Motor neuron (in vitro differentiated cells): ENCODE measurements at regions not wholly inside any gene's neighbourhood (a gene's known extent, or its start where the extent isn't known, plus 50 kb on each side); places are given as distances from the start of the nearest gene placed in this dataset.
"Not testable (repeated sequence)": the region's sequence is repeated elsewhere in the genome, so short reads cannot be mapped to it uniquely, and the experiment has no call there.

Experiments used
- ATAC-seq, 8 experiments: fragments of 200-7000 bp; cut with Tn5 transposase; replicated peaks in 6 of 8; 2 replicates each; pipeline ENCODE4 v1.8.0; 2021; ENCODE audit warnings: mild to moderate bottlenecking in 8 of 8, moderate library complexity in 8 of 8
- H3K27ac ChIP-seq, 2 donors: fragments of 250-450 bp; sonication (Bioruptor Pico); 2 replicates each; pipeline ENCODE4 v1.9.0; 2021; ENCODE audit warnings: antibody characterized with exemption in 2 of 2, mild to moderate bottlenecking in 2 of 2, moderate library complexity in 1 of 2
- H3K4me1 ChIP-seq, 2 donors: fragments of 250-450 bp; sonication (Bioruptor Pico); replicated peaks in 1 of 2; 2 replicates each; pipeline ENCODE4 v1.6.1; 2021; ENCODE audit warnings: antibody characterized with exemption in 2 of 2, mild to moderate bottlenecking in 2 of 2, moderate library complexity in 1 of 2
- H3K4me3 ChIP-seq, 5 donors: fragments of 250-450 bp; sonication (Bioruptor Pico); 2 replicates each; pipeline ENCODE4 v1.9.0; 2021; ENCODE audit warnings: antibody characterized with exemption in 5 of 5, mild to moderate bottlenecking in 5 of 5, moderate library complexity in 4 of 5
- WGBS, 10 experiments: fragments of 450-650 bp; shearing (Covaris generic); methylation state at CpG; one replicate each; pipeline ENCODE4 v1.0.0; 2022; 5-methylcytosine and 5-hydroxymethylcytosine counted together
- in situ Hi-C, 9 experiments: fragments of 400-800 bp; cut with MboI; loops; one replicate each; pipeline ENCODE4 v1.15.0; 2021; ENCODE audit warnings: low sequenced_read_pairs in 9 of 9, low pct_unique_long_range_greater_than_20kb in 2 of 9; ENCODE audit not compliant: unreplicated experiment in 9 of 9

GRCh38 chr17:64747938-64748540 lies 85.9 kb upstream of the SMURF2 start:
- in situ Hi-C loops: loop anchor here in 1 of 9 experiments (25.0 kb wide), 1 partner anchor 186 kb away; no protein-coding TSS in a partner anchor
- Histone ChIP-seq H3K4me1 (no peaks in the 10 kb centered on the region), H3K27ac (no peak overlapping the region), H3K4me3 (no peak overlapping the region)
- WGBS, 10 experiments: 46 to 100% (median 92%) methylated on average over 2 to 7 of the region's 7 CpGs; no CpG with 5 or more reads in 1 of the 10 experiments
- no peak for ATAC-seq

GRCh38 chr17:64742326-64742725 lies 80.2 kb upstream of the SMURF2 start:
- WGBS, 10 experiments: 0 to 82% (median 43%) methylated on average over 1 to 7 of the region's 7 CpGs; no CpG with 5 or more reads in 1 of the 10 experiments
- ATAC-seq: peak in 3 of 8 experiments; percentile 32 to 55 (median 40)
- H3K27ac ChIP-seq: no peak overlapping the region
- H3K4me1 ChIP-seq: no peaks in the 10 kb centered on the region
- H3K4me3 ChIP-seq: no peak overlapping the region
- in situ Hi-C loops: loop anchor here in 1 of 9 experiments (25.0 kb wide), 1 partner anchor 180 kb away; no protein-coding TSS in a partner anchor

DNA sequence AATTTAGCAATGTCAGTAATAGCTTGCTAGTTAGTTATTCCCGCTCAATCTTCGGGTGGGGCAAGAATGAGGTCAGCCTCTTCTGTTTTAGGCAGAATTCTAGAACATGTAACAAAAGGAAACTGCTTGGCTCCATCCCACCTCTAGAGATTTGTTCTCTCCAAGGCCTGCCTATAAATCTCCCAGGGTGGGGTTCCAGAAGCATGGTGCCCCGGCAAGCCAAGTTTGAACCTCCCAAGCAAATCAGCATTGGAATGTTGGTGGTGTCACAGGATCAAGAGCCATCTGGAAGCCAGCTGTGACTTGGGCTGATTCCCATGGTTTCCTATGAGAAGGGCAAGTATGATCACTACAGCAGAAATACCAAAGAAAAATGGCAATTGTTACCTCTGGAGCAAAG lies 79.8 kb upstream of the SMURF2 start:
- WGBS, 10 experiments: 0 to 100% (median 90%) methylated on average over 1 to 3 of the region's 3 CpGs; no CpG with 5 or more reads in 5 of the 10 experiments
- H3K4me1 ChIP-seq, H3K4me3 ChIP-seq, H3K27ac ChIP-seq: not testable (repeated sequence)
- in situ Hi-C loops: loop anchor here in 1 of 9 experiments (25.0 kb wide), 1 partner anchor 180 kb away; no protein-coding TSS in a partner anchor
- ATAC-seq: peak in 3 of 8 experiments; percentile 87 to 88 (median 88)

GRCh38 chr17:64741038-64741641 lies 79.0 kb upstream of the SMURF2 start:
- peak in 2 of 8 experiments; percentile 2 to 30 for ATAC-seq
- WGBS, 10 experiments: 0 to 95% (median 80%) methylated on average over 1 to 4 of the region's 6 CpGs; no CpG with 5 or more reads in 1 of the 10 experiments
- H3K4me3 ChIP-seq: no peak overlapping the region
- H3K27ac ChIP-seq: no peak overlapping the region
- in situ Hi-C loops: loop anchor here in 1 of 9 experiments (25.0 kb wide), 1 partner anchor 179 kb away; no protein-coding TSS in a partner anchor
- no peaks in the 10 kb centered on the region for H3K4me1 ChIP-seq

DNA sequence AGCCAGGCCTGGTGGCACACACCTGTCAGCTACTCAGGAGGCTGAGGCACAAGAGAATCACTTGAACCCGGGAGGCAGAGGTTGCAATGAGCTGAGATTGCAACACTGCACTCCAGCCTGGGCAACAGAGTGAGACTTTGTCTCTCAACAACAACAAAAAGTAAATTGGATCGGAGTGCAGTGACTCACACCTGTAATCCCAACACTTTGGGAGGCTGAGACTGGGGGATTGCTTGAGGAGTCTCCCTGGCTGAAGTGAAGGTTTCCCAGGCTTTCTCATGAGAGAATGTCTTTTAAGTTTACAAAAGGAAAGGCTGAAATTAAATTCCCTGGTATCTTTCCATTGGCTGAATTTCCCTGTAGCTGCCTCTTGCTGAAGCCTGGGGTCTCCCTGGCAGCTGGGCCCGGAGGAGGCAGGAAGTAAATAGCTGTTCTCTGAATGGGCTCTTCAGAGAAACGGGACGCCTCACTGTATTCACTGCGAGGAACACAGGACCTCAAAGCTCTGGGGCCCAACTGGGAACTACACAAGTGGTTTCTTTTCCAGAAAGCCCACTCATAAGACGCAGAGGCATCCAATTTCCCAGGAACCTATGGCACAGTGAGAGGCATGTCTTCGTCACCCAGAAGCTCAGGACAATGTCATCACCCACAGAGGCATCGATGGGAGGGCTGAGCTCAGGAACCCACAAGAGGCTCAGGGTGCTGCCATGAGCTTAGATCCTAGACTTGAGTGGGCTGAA lies 77.4 kb upstream of the SMURF2 start:
- Histone ChIP-seq H3K4me3 (no peak overlapping the region), H3K4me1 (no peaks in the 10 kb centered on the region), H3K27ac (no peak overlapping the region)
- ATAC-seq: peak in 2 of 8 experiments; percentile 45 to 76
- in situ Hi-C loops: loop anchor here in 1 of 9 experiments (25.0 kb wide), 1 partner anchor 177 kb away; no protein-coding TSS in a partner anchor
- 27 to 96% (median 48%) methylated on average over 3 to 7 of the region's 9 CpGs; no CpG with 5 or more reads in 5 of the 10 experiments for WGBS, 10 experiments

DNA sequence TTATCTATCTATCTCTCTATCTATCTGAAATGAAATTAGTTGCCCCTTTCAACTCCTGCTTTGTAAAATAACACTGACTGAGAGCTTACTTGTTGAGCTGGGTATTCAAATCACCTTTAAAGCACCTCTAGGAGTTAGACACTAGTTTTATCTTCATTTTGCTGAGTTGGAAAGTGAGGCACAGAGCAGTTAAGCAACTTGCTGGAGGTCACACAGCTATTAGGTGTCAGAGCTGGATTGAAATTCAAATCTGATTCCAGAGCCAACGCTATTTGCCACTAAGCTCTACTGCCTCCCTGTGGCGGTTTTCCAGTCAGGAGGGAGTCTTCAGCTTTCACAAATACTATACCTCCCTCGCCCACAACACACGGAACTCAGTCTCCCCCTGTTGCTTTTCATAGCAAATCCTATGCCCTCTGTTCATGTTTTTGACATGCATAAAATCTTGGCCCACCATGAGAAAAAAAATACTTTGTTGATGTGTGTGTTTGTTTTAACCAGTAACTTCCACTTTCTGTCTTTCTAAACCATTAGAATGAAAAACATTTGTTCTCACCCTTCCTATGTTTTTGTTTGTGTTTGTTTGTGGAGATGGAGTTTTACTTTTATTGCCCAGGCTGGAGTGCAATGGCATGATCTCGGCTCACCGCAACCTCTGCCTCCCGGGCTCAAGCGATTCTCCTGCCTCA lies 74.8 kb upstream of the SMURF2 start:
- WGBS, 10 experiments: 58 to 100% (median 80%) methylated on average over 1 to 5 of the region's 8 CpGs; no CpG with 5 or more reads in 1 of the 10 experiments
- in situ Hi-C loops: loop anchor here in 1 of 9 experiments (25.0 kb wide), 1 partner anchor 175 kb away; no protein-coding TSS in a partner anchor
- Histone ChIP-seq H3K4me1 (no peaks in the 10 kb centered on the region), H3K4me3 (no peak overlapping the region), H3K27ac (no peak overlapping the region)
- peak in 3 of 8 experiments; percentile 9 to 12 (median 9) for ATAC-seq

GRCh38 chr17:64732336-64733006 lies 70.4 kb upstream of the SMURF2 start:
- Histone ChIP-seq H3K4me1 (no peaks in the 10 kb centered on the region), H3K4me3 (no peak overlapping the region), H3K27ac (no peak overlapping the region)
- WGBS, 10 experiments: 0 to 93% methylated on average over 3 of the region's 12 CpGs; no CpG with 5 or more reads in 8 of the 10 experiments
- in situ Hi-C loops: loop anchor here in 1 of 9 experiments (25.0 kb wide), 1 partner anchor 170 kb away; no protein-coding TSS in a partner anchor
- ATAC-seq: peak in 2 of 8 experiments; percentile 78 to 81

- not testable (repeated sequence) for H3K4me1 ChIP-seq, H3K4me3 ChIP-seq, H3K27ac ChIP-seq
- 80 to 100% (median 100%) methylated on average over 1 to 2 of the region's 6 CpGs; no CpG with 5 or more reads in 7 of the 10 experiments for WGBS, 10 experiments
- in situ Hi-C loops: loop anchor here in 1 of 9 experiments (25.0 kb wide), 1 partner anchor 168 kb away; no protein-coding TSS in a partner anchor
- peak in 2 of 8 experiments; percentile 16 to 17 for ATAC-seq
These were observed 67.9 kb upstream of the SMURF2 start for GRCh38 chr17:64730023-64730422.

DNA sequence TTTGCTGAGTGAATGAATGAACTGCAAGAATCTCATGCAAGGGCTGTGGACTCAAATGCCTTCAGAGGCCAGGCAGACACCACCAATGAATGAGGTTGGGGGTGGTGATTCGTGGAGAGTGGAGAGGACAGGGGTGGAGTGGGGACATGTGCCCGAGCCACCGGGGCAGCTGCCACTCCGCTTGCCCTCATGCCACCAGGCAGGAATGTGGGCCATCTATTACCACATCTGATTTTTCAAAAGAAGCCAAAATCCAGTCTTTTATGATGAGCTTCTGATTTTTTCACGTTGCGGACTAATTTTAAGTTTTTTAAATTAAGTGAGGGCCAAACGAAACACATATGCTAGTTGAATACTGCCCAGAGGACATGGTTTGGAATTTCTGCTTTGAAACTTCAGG lies 67.1 kb upstream of the SMURF2 start:
- no peak overlapping the region for H3K4me3 ChIP-seq

DNA sequence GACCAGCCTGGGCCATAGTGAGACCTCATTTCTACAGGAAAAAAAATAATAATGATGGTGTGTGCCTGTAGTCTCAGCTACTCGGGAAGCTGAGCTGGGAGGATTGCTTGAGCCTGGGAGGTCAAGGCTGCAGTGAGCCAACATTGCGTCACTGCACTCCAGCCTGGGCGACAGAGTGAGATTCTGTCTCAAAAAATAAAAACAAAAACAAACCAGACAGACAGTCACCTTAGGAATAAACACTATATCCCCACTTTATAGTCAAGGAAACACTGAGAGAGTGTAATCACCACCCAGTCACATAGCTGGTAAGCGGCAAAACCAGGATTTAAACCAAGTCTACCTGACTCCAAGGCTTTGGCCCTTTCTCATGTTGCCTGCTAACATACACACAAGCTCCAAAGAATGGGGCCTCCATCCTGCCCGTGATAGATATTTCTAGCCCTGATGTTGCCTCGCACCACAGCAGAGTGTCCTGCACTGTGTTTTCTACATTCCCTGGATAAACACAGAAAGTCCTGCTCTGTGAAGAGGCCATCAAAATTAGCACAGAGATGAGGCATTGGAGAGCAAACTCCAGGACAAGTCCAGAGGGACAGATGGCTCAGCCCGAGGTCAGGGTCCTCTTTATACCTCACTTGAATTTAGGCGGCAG lies 66.1 kb upstream of the SMURF2 start:
- no peak overlapping the region for H3K4me3 ChIP-seq
- H3K27ac ChIP-seq: no peak overlapping the region
- WGBS, 10 experiments: 59 to 96% (median 83%) methylated on average over 2 to 6 of the region's 8 CpGs; no CpG with 5 or more reads in 1 of the 10 experiments
- no peak for ATAC-seq
- in situ Hi-C loops: loop anchor here in 1 of 9 experiments (25.0 kb wide), 1 partner anchor 166 kb away; no protein-coding TSS in a partner anchor
- no peaks in the 10 kb centered on the region for H3K4me1 ChIP-seq

More for the DNA sequence above, 67.1 kb upstream of the SMURF2 start:
- no peak overlapping the region for H3K27ac ChIP-seq
- H3K4me1 ChIP-seq: no peaks in the 10 kb centered on the region
- WGBS, 10 experiments: 53 to 100% (median 91%) methylated on average over 1 to 7 of the region's 7 CpGs; no CpG with 5 or more reads in 2 of the 10 experiments
- ATAC-seq: no peak
- in situ Hi-C loops: loop anchor here in 1 of 9 experiments (25.0 kb wide), 1 partner anchor 167 kb away; no protein-coding TSS in a partner anchor

DNA sequence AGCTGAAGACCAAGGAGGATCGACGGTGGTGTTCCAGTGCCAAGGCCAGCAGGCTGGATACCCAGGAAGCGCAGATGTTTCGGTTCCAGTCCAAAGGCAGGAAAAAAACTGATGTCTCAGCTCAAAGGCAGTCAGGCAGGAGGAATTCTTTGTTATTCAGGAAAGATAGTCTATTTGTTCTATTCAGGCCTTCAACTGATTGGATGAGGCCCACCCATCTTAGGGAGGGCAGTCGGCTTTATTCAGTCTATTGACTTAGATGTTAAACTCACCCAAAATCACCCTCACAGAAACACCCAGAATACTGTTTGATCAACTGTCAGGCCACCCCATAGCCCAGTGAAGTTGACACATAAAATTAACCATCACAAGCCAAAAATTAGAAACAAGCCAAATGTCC lies 63.9 kb upstream of the SMURF2 start:
- in situ Hi-C loops: loop anchor here in 1 of 9 experiments (25.0 kb wide), 1 partner anchor 164 kb away; no protein-coding TSS in a partner anchor
- 88 to 100% (median 93%) methylated on average over 2 to 5 of the region's 5 CpGs; no CpG with 5 or more reads in 4 of the 10 experiments for WGBS, 10 experiments
- H3K4me3 ChIP-seq, H3K27ac ChIP-seq, ATAC-seq, H3K4me1 ChIP-seq: not testable (repeated sequence)
